ENCODE measurements at regions not wholly inside any gene's neighbourhood (a gene's known extent, or its start where the extent isn't known, plus 50 kb on each side); places are given as distances from the start of the nearest gene placed in this dataset.

GRCh38 chr14:101704140-101704539 lies 57.4 kb upstream of the PPP2R5C start:
- no peak for TF ChIP-seq CTCF (IDR thresholded peaks at IDR 0.05 in 4 of 5, conservative IDR thresholded peaks at IDR 0.05 in 1 of 5)
- no peak for TF ChIP-seq POLR2A (IDR thresholded peaks at IDR 0.05)

Measured in gastrocnemius medialis (tissue), 4 donors.